GM23338 (cell line): ENCODE measurements at regions not wholly inside any gene's neighbourhood (a gene's known extent, or its start where the extent isn't known, plus 50 kb on each side); places are given as distances from the start of the nearest gene placed in this dataset.

Source experiments
- ATAC-seq: fragments of 200-7000 bp; cut with Tn5 transposase; 3 replicates; pipeline ENCODE4 v1.9.1; 2020
- DNase-seq: peaks from one replicate; pipeline ENCODE4 v3.0.0-alpha.2; 2015; ENCODE audit warnings: low spot score
- H2AFZ ChIP-seq: fragments of 200-600 bp; sonication (generic); 2 replicates; pipeline ENCODE4 v1.8.0; 2016; ENCODE audit warnings: antibody characterized with exemption, mild to moderate bottlenecking, moderate library complexity
- H3F3A ChIP-seq: fragments of 200-600 bp; sonication (generic); replicated peaks from 2 replicates; pipeline ENCODE4 v1.8.0; 2017; ENCODE audit warnings: antibody characterized with exemption, mixed run types, low read depth
- H3K27ac ChIP-seq: fragments of 200-600 bp; sonication (generic); 2 replicates; pipeline ENCODE4 v1.6.1; 2016; ENCODE audit warnings: low read depth
- H3K27me3 ChIP-seq: fragments of 200-600 bp; sonication (generic); 2 replicates; pipeline ENCODE4 v1.8.0; 2016; ENCODE audit warnings: mild to moderate bottlenecking, mixed run types, moderate library complexity; ENCODE audit not compliant: insufficient read depth
- H3K36me3 ChIP-seq: fragments of 200-600 bp; sonication (generic); 2 replicates; pipeline ENCODE4 v1.8.0; 2016; ENCODE audit warnings: mild to moderate bottlenecking; ENCODE audit not compliant: insufficient read depth
- H3K4me1 ChIP-seq: fragments of 200-600 bp; sonication (generic); 2 replicates; pipeline ENCODE4 v1.8.0; 2016; ENCODE audit warnings: mild to moderate bottlenecking, moderate library complexity; ENCODE audit not compliant: insufficient read depth
- H3K4me2 ChIP-seq: fragments of 200-600 bp; sonication (generic); 2 replicates; pipeline ENCODE4 v1.7.1; 2017; ENCODE audit warnings: mixed run types
- H3K4me3 ChIP-seq: fragments of 200-600 bp; sonication (generic); 2 replicates; pipeline ENCODE4 v1.6.1; 2016; ENCODE audit warnings: mixed run types
- H3K79me2 ChIP-seq: fragments of 200-600 bp; sonication (generic); replicated peaks from 2 replicates; pipeline ENCODE4 v1.8.0; 2017; ENCODE audit warnings: mild to moderate bottlenecking; ENCODE audit not compliant: insufficient read depth
- H3K9me2 ChIP-seq: fragments of 200-600 bp; sonication (generic); 2 replicates; pipeline ENCODE4 v1.8.0; 2017; ENCODE audit not compliant: insufficient read depth
- H4K20me1 ChIP-seq: fragments of 200-600 bp; sonication (generic); replicated peaks from 2 replicates; pipeline ENCODE4 v1.8.0; 2017; ENCODE audit warnings: mild to moderate bottlenecking; ENCODE audit not compliant: insufficient read depth
- H3K27ac Mint-ChIP-seq: 2 replicates; pipeline ENCODE4 v1.8.0; 2020; ENCODE audit warnings: inconsistent platforms, mild to moderate bottlenecking, moderate library complexity, mixed read lengths
- H3K27me3 Mint-ChIP-seq: 3 replicates; pipeline ENCODE4 v1.8.0; 2022; ENCODE audit warnings: low read depth, mild to moderate bottlenecking, moderate library complexity, mixed read lengths, inconsistent platforms; ENCODE audit not compliant: insufficient read depth, poor library complexity
- H3K36me3 Mint-ChIP-seq: 3 replicates; pipeline ENCODE4 v1.8.0; 2021; ENCODE audit warnings: low read depth, mild to moderate bottlenecking, inconsistent platforms, moderate library complexity, mixed read lengths
- H3K4me1 Mint-ChIP-seq: 3 replicates; pipeline ENCODE4 v1.8.0; 2020; ENCODE audit warnings: mild to moderate bottlenecking, inconsistent platforms, mixed read lengths
- H3K4me3 Mint-ChIP-seq: 3 replicates; pipeline ENCODE4 v1.8.0; 2021; ENCODE audit warnings: moderate library complexity, mild to moderate bottlenecking, inconsistent platforms, mixed read lengths
- H3K9me3 Mint-ChIP-seq: 3 replicates; pipeline ENCODE4 v1.8.0; 2020; ENCODE audit warnings: moderate library complexity, mild to moderate bottlenecking, inconsistent platforms, mixed read lengths
- CREB1 ChIP-seq: fragments of 250-450 bp; sonication (Bioruptor Pico); IDR thresholded peaks from 2 replicates; pipeline ENCODE4 v1.5.0; 2020; ENCODE audit warnings: low read depth, mild to moderate bottlenecking, moderate library complexity
- CTCF ChIP-seq, 2 experiments: fragments of 200-600 bp in 1 of 2; sonication (generic) in 1 of 2; conservative IDR thresholded peaks; 2 replicates each; pipeline versions ENCODE4 v1.5.1 to v1.6.1; 2016 to 2017; ENCODE audit warnings: antibody characterized with exemption in 2 of 2, low read depth in 2 of 2, mild to moderate bottlenecking in 2 of 2, moderate library complexity in 1 of 2
- EZH2 ChIP-seq: fragments of 200-600 bp; sonication (generic); IDR thresholded peaks from one replicate; pipeline ENCODE4 v1.8.0; 2017; ENCODE audit warnings: antibody characterized with exemption, mild to moderate bottlenecking, low read depth; ENCODE audit not compliant: unreplicated experiment
- EZH2phosphoT487 ChIP-seq: fragments of 200-600 bp; sonication (generic); IDR thresholded peaks from one replicate; pipeline ENCODE4 v1.8.1; 2018; ENCODE audit warnings: antibody characterized with exemption; ENCODE audit not compliant: unreplicated experiment
- JUNB ChIP-seq: IDR thresholded peaks from one replicate; pipeline ENCODE4 v1.6.1; 2016; ENCODE audit warnings: antibody characterized with exemption; ENCODE audit not compliant: unreplicated experiment
- NANOG ChIP-seq: IDR thresholded peaks from 2 replicates; pipeline ENCODE4 v1.6.1; 2016; ENCODE audit warnings: antibody characterized with exemption, borderline replicate concordance
- POLR2AphosphoS5 ChIP-seq: IDR thresholded peaks from 2 replicates; pipeline ENCODE4 v1.6.1; 2016; ENCODE audit warnings: antibody characterized with exemption, low read depth
- STAT1 ChIP-seq: IDR thresholded peaks from one replicate; pipeline ENCODE4 v1.6.1; 2016; ENCODE audit warnings: antibody characterized with exemption; ENCODE audit not compliant: unreplicated experiment
- ZNF114 ChIP-seq: fragments of 250-450 bp; sonication (Bioruptor Pico); IDR thresholded peaks from 2 replicates; pipeline ENCODE4 v1.5.0; 2020; ENCODE audit warnings: mild to moderate bottlenecking, moderate library complexity
- ZNF331 ChIP-seq: fragments of 250-450 bp; sonication (Bioruptor Pico); IDR thresholded peaks from 2 replicates; pipeline ENCODE4 v1.5.0; 2020; ENCODE audit warnings: low read depth, mild to moderate bottlenecking, moderate library complexity
- ZNF462 ChIP-seq: fragments of 250-450 bp; sonication (Bioruptor Pico); IDR thresholded peaks from 2 replicates; pipeline ENCODE4 v1.5.0; 2020; ENCODE audit warnings: mild to moderate bottlenecking, moderate library complexity
- TF ChIP-seq, protein P1 (sequence below): IDR thresholded peaks from one replicate; pipeline ENCODE4 v1.6.1; 2018; ENCODE audit warnings: antibody characterized with exemption; ENCODE audit not compliant: unreplicated experiment
- TF ChIP-seq, protein P2 (sequence below): IDR thresholded peaks from 2 replicates; pipeline ENCODE4 v1.6.1; 2016; ENCODE audit warnings: antibody characterized with exemption

GRCh38 chrX:7784580-7784979 is 58.4 kb upstream of the VCX start:
- Histone ChIP-seq H3K4me2 (no peak overlapping the region), H3K4me3 (no peak overlapping the region), H2AFZ (no peak overlapping the region), H3F3A (no peaks in the 10 kb centered on the region), H3K9me2 (no peaks in the 10 kb centered on the region), H3K79me2 (no peaks in the 10 kb centered on the region), H3K27me3 (no peaks in the 10 kb centered on the region), H3K36me3 (no peaks in the 10 kb centered on the region), H4K20me1 (no peaks in the 10 kb centered on the region), H3K4me1 (no peaks in the 10 kb centered on the region), H3K27ac (no peak overlapping the region)
- Mint-ChIP-seq H3K4me3 (no peak overlapping the region), H3K27me3 (no peaks in the 10 kb centered on the region), H3K36me3 (no peaks in the 10 kb centered on the region), H3K4me1 (no peaks in the 10 kb centered on the region), H3K27ac (no peak overlapping the region), H3K9me3 (peaks cover 9% of the 10 kb centered on the region; the same call in 2 of the 3 replicates)
- TF ChIP-seq ZNF331 (CRISPR knock-in tag) (no peak), ZNF114 (CRISPR knock-in tag) (no peak), POLR2AphosphoS5 (no peak), CREB1 (CRISPR knock-in tag) (no peak), NANOG (no peak), EZH2phosphoT487 (no peak), CTCF (conservative IDR thresholded peaks at IDR 0.05; ENCODE audit: low read depth in 2 of 2) (no peak), STAT1 (no peak), JUNB (no peak), ZNF462 (CRISPR knock-in tag) (no peak), EZH2 (no peak)
- TF ChIP-seq, protein P1, sequence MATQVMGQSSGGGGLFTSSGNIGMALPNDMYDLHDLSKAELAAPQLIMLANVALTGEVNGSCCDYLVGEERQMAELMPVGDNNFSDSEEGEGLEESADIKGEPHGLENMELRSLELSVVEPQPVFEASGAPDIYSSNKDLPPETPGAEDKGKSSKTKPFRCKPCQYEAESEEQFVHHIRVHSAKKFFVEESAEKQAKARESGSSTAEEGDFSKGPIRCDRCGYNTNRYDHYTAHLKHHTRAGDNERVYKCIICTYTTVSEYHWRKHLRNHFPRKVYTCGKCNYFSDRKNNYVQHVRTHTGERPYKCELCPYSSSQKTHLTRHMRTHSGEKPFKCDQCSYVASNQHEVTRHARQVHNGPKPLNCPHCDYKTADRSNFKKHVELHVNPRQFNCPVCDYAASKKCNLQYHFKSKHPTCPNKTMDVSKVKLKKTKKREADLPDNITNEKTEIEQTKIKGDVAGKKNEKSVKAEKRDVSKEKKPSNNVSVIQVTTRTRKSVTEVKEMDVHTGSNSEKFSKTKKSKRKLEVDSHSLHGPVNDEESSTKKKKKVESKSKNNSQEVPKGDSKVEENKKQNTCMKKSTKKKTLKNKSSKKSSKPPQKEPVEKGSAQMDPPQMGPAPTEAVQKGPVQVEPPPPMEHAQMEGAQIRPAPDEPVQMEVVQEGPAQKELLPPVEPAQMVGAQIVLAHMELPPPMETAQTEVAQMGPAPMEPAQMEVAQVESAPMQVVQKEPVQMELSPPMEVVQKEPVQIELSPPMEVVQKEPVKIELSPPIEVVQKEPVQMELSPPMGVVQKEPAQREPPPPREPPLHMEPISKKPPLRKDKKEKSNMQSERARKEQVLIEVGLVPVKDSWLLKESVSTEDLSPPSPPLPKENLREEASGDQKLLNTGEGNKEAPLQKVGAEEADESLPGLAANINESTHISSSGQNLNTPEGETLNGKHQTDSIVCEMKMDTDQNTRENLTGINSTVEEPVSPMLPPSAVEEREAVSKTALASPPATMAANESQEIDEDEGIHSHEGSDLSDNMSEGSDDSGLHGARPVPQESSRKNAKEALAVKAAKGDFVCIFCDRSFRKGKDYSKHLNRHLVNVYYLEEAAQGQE, result no peak
- TF ChIP-seq, protein P2, sequence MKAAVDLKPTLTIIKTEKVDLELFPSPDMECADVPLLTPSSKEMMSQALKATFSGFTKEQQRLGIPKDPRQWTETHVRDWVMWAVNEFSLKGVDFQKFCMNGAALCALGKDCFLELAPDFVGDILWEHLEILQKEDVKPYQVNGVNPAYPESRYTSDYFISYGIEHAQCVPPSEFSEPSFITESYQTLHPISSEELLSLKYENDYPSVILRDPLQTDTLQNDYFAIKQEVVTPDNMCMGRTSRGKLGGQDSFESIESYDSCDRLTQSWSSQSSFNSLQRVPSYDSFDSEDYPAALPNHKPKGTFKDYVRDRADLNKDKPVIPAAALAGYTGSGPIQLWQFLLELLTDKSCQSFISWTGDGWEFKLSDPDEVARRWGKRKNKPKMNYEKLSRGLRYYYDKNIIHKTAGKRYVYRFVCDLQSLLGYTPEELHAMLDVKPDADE, result no peak
- ATAC-seq (no peak), DNase-seq (no peak)
